Inferior parietal cortex (tissue), 1 donor: ENCODE measurements at regions not wholly inside any gene's neighbourhood (a gene's known extent, or its start where the extent isn't known, plus 50 kb on each side); places are given as distances from the start of the nearest gene placed in this dataset.

Experiments
- DNase-seq: peaks from one replicate; pipeline ENCODE4 v3.0.0-alpha.2; 2016; ENCODE audit errors: extremely low spot score

DNA sequence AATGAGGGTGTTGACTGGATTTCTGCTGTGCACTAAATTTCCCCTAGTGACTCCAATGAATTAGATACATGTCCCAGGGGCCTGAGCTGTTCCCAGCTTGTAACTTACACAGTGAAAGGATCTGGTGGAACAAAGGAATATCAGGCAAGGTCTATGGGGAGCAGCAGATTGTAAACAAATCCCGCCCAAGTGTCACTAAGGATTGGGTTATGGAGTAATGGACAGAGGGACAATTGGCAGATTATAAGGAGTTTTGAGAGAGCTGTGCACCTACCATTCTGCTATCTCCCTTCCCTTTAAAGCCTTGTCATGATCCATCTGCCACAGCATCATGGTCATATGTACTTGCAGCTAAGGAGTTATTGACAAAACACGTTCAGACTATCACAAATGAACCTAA is 183.0 kb downstream of the RAB11FIP2 start:
- DNase-seq = no peak

DNA sequence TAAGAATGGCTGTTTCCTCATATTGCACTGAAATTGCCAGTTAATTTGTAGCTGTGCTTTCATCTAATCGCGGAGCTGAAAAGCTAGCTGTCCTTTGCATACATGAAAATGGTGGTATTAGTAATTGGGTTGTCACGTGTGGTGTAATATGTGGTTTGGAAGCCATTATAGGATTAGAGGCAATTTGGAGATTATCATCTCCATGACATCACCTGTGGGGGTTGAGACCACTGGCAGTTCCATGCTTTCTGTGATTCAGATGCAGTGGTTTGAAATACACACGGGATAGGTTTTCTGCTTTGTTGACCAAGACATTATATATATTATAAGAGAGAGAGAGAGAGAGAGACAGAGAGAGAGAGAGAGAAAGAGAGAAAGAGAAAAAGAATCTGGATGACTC is 180.8 kb downstream of the RAB11FIP2 start:
- no peak for DNase-seq

GRCh38 chr10:117868151-117868550 is 178.6 kb downstream of the RAB11FIP2 start:
- DNase-seq = no peak

- no peak for DNase-seq
Observed at GRCh38 chr10:117875793-117876192, 170.9 kb downstream of the RAB11FIP2 start.

- DNase-seq = no peak
Observed at GRCh38 chr10:117876210-117876609, 170.5 kb downstream of the RAB11FIP2 start.

- DNase-seq = no peak
Observed at GRCh38 chr10:117878626-117879025, 168.1 kb downstream of the RAB11FIP2 start.

DNA sequence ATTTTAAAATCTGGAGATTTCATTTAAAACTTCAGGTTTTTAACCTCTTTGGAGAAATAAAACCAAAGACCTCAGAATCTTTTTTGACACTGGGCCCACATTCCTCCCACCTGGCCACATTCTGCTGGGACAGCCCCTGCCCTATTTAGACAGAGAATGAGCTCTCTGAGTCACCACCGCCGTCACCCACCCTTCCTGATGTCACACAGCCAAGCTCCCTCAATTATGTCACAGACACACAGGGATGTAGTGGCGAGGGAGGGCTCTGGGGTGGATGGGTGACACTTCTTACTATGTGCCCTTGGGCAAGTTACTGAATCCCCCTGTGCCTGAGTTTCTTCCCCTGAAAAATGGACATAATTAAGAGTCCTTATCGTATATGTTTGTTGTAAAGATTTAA is 162.6 kb downstream of the RAB11FIP2 start:
- no peak for DNase-seq

DNA sequence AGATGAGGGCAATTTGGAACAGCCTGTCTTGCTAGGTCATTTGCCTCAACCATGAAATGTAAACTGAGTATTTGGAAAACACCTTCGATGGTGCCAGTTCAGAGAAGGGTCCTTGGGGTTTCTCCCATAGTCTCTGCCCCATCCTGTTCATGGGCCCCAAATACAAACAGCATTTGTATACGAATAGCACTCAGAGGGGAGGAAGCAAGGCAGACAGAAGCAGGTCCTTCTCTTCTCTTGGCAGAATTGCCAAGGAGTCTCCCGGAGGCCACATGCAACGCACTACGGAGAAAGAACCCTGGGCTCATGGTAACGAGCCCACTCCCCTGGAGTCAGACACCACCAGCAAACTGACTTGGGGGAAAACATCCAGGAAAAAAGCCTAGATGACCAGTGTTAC is 162.1 kb downstream of the RAB11FIP2 start:
- no peak for DNase-seq

DNA sequence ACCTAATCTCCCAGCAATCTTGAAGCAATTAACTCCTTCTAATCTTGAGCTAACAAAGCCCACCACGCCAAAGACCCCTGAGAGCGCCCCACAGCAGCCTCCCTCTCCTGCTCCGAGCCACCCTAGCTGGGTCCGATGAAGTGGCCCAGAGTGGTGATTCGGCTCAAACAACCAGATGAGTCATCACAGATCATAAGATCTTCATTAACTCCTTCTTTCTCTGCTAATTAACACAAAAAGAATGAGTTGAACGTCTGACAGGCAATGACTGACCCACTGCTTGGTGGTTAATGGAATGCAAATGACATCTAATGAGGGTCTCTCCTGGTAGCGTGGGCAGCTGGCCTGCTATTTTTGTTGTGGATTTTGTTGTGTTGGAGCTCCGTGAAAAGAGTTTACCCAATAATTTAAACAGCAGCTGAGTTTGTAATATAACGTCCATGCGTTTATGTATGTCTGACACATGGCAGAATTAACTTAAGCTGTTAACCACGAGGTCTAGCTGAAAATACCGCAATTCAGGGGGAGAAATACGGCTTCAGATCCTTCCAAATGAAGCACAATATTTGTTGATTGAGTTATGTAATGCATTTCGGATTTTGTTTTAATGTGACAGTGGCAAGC is 161.4 kb downstream of the RAB11FIP2 start:
- no peak for DNase-seq

- DNase-seq = no peak
Observed at GRCh38 chr10:117886766-117887165, 160.0 kb downstream of the RAB11FIP2 start.

DNA sequence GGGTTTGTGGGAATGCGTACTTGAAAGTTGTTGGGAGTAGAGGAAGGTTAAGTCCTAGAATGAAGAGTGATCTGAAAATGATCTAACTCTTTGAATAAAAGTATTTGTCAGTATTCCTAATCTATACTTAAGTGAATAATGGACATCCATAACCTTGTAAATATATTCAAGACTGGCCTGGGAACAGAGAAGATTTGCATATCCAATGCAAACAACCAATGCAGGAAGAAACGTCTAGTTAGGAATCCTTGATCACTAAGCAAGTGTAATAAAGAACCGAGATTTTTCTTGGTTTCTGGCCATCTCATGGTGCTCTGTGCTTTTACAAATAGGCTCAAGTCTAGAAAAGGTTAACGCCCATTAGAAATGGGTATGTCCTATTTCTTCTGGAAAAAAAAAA is 157.1 kb downstream of the RAB11FIP2 start:
- no peak for DNase-seq

- DNase-seq = no peak
Observed at GRCh38 chr10:117892681-117893220, 154.0 kb downstream of the RAB11FIP2 start.

DNA sequence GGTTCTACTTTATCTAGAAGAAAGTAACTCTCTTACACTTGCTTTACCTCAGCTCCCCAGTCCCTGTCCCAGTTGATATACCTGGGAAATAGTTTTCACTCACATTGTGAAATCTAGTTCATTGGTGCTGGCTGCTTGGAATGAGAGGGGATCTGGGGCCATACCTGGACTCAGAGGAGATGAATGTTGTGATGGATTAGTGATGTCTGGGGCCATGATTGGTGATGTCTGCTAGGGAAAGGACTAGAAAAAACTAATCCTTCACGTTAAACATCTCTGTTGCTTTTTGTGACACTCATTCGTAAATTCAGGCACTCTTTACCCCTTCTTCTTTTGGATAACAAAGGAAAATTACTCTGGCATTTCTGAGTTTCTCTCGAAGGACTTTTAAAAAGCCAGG is 152.4 kb downstream of the RAB11FIP2 start:
- DNase-seq = no peak

- no peak for DNase-seq
Observed at GRCh38 chr10:117896517-117896916, 150.2 kb downstream of the RAB11FIP2 start.

- DNase-seq = no peak
Observed at GRCh38 chr10:117899181-117899683, 147.5 kb downstream of the RAB11FIP2 start.

- no peak for DNase-seq
Observed at GRCh38 chr10:117900280-117900679, 146.5 kb downstream of the RAB11FIP2 start.

DNA sequence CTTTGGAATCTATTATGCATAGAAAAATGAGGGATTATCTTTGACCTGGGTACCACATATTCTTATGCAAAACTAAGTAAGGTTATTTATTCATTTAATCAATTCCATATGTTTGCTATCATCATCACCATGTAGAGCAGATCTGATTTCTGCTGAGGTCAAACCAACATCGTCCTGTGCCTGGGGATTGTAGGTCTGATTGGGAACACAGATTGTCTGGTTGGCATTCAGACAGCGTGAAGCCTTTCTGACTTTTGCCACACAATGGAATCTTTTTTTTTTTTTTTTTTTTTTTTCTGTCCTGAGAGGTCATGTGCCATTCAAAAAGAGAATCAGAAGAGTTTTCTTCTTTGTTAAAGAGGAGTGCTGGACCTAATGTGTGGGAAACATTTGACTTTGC is 142.9 kb downstream of the RAB11FIP2 start:
- DNase-seq = no peak

DNA sequence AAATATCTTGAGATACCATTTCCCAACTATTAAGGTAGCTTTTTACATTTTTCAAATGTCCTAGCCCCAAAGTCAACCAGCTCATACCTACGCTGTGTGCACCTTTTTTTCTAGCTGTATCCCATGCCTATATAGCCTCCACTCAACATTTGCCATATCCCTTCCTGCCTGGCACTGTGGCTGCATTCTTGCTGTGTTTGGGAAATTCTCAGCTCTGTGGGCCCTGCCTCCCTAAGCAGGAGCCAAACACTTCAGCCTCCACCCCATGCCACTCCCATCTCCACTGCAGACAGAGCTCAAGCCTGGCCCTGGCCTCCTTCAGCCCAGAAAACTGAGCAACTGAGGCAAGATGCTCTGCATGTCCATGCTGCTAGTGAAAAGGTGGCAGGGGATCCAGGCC is 141.3 kb downstream of the RAB11FIP2 start:
- no peak for DNase-seq

GRCh38 chr10:117911684-117912083 is 135.1 kb downstream of the RAB11FIP2 start:
- DNase-seq = no peak

DNA sequence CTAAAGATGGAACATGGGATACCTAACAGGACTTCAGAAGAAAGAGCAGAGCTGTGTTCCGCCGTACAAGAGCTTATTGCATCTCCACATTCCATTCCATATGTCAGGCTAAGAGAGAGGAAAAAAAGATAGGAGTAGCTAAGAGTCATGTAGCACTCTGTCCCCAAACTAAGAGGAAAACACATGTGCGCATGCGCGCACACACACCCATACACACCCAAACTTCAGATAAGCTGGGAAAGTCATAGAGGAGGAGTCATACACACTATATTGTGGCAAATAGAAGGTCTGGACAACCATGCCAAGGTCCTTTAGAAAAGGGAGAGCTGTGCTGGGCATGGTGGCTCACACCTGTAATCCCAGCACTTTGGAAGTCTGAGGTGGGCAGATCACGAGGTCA is 132.4 kb downstream of the RAB11FIP2 start:
- DNase-seq = no peak

DNA sequence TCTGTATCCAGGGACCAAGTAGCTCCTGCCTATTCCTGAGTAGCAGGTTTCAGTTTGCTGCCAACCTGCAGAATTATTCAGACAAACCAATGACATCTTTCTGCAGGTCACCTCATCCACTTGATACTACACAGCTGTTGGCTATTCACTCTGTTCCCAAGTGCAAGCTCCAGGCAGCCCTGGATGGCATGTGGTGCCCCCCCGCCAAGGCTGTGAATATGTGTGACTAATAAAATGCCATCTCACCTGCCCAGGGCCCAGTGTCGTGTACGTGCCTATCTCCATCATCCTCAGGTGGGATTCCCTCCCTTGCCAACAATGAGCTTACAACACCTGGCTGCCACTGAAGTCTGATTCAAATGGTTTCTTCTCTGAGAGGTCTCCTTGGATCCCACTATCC is 125.8 kb downstream of the RAB11FIP2 start:
- no peak for DNase-seq

DNA sequence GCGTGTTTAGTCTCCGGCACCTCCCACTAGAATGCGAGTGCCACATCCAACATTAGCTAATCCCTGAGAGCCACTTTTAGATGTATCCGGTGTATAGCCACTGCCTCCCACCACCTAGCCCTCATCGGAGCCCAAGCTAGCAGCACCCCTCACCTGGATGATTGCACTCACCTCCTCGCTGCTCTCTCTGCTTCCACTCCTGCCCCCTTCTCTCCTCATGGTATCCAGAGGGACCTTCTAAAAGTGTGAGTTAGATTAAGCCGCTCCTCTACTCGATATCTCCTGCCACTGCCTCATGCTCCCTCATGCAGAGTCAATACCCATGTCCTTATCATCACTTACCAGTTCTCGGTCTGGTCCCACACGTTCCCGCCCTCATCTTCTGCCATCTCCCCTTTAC is 125.3 kb downstream of the RAB11FIP2 start:
- no peak for DNase-seq

DNA sequence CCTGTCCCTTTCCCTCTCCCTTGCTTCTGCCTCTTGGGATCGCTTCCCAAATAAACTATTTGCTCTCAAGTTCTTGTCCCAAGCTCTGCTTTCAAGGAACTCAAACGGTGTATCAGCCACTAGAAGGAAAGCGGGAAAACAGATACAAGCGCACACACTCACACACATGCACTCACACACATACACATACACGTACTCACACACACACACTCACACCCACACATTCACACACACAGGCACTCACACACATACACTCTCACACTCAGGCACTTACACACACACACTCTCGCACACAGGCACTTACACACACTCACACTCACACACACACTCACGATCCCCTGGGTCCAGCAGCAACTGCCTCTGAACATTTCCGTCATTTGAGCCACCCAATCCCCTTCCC is 121.9 kb downstream of the RAB11FIP2 start:
- no peak for DNase-seq

DNA sequence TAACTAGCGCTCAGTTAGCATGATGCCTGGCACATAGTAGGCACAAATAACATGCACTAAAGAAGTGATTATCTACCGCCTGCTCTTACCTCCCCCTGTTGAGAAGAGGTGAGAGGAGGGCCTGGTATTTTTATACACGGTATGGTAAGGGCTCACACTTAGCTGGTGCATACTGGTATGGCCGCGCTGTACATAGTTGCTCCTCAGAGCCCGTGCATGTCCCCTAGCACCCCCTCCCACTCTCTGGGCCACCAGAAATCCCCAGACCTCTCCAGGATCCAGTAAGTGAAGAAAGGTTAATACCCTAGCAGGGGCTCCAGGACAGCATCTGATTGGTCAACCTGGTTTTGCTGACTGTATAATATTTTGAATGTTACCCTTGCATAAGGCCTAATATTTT is 121.4 kb downstream of the RAB11FIP2 start:
- no peak for DNase-seq
